MM.1S (cell line): ENCODE measurements at regions not wholly inside any gene's neighbourhood (a gene's known extent, or its start where the extent isn't known, plus 50 kb on each side); places are given as distances from the start of the nearest gene placed in this dataset.

Experiments used
- DNase-seq: peaks from one replicate; pipeline ENCODE4 v3.0.0-alpha.2; 2015
- H2AFZ ChIP-seq: fragments of 300-600 bp; sonication (generic); 2 replicates; pipeline ENCODE4 v1.6.0; 2016; ENCODE audit warnings: antibody characterized with exemption, low read length
- H3F3A ChIP-seq: fragments of 300-600 bp; sonication (generic); 2 replicates; pipeline ENCODE4 v1.6.1; 2016; ENCODE audit warnings: mild to moderate bottlenecking, antibody characterized with exemption, low read length, moderate library complexity, mixed read lengths; ENCODE audit not compliant: insufficient read depth
- H3K27ac ChIP-seq: fragments of 300-600 bp; sonication (generic); 2 replicates; pipeline ENCODE4 v1.5.1; 2016; ENCODE audit warnings: mild to moderate bottlenecking, low read length
- H3K27me3 ChIP-seq: fragments of 300-600 bp; sonication (generic); replicated peaks from 2 replicates; pipeline ENCODE4 v1.6.0; 2016; ENCODE audit warnings: low read length; ENCODE audit not compliant: insufficient read depth
- H3K36me3 ChIP-seq: fragments of 300-600 bp; sonication (generic); replicated peaks from 2 replicates; pipeline ENCODE4 v1.6.1; 2016; ENCODE audit warnings: mild to moderate bottlenecking, low read length, mixed read lengths; ENCODE audit not compliant: insufficient read depth
- H3K4me1 ChIP-seq: fragments of 300-600 bp; sonication (generic); 2 replicates; pipeline ENCODE4 v1.6.1; 2016; ENCODE audit warnings: low read length, mixed read lengths
- H3K4me2 ChIP-seq: fragments of 300-600 bp; sonication (generic); 2 replicates; pipeline ENCODE4 v1.6.0; 2016; ENCODE audit warnings: low read depth, low read length
- H3K4me3 ChIP-seq: fragments of 300-600 bp; sonication (generic); 2 replicates; pipeline ENCODE4 v1.5.1; 2016; ENCODE audit warnings: low read length, mixed read lengths
- H3K79me2 ChIP-seq: fragments of 300-600 bp; sonication (generic); 2 replicates; pipeline ENCODE4 v1.6.1; 2016; ENCODE audit warnings: mixed run types, low read length, mixed read lengths
- H3K9ac ChIP-seq: fragments of 300-600 bp; sonication (generic); 2 replicates; pipeline ENCODE4 v1.6.1; 2016; ENCODE audit warnings: low read length, mixed read lengths
- H3K9me2 ChIP-seq: fragments of 300-600 bp; sonication (generic); replicated peaks from 2 replicates; pipeline ENCODE4 v1.6.1; 2016; ENCODE audit warnings: mild to moderate bottlenecking, low read length, mixed read lengths; ENCODE audit not compliant: insufficient read depth
- H3K9me3 ChIP-seq: fragments of 300-600 bp; sonication (generic); replicated peaks from 2 replicates; pipeline ENCODE4 v1.6.1; 2016; ENCODE audit warnings: mild to moderate bottlenecking, low read length, mixed read lengths; ENCODE audit not compliant: insufficient read depth
- H4K20me1 ChIP-seq: fragments of 300-600 bp; sonication (generic); 2 replicates; pipeline ENCODE4 v1.6.1; 2016; ENCODE audit warnings: mild to moderate bottlenecking, low read length, moderate library complexity, mixed read lengths; ENCODE audit not compliant: insufficient read depth
- CTCF ChIP-seq: fragments of 300-600 bp; sonication (generic); IDR thresholded peaks from 2 replicates; pipeline ENCODE4 v1.5.1; 2016; ENCODE audit warnings: antibody characterized with exemption, low read length, mixed read lengths
- EZH2 ChIP-seq: fragments of 300-600 bp; sonication (generic); optimal IDR thresholded peaks from 2 replicates; pipeline ENCODE3; 2017; ENCODE audit warnings: low read depth, mild to moderate bottlenecking, antibody characterized with exemption, low read length, mixed read lengths
- EZH2phosphoT487 ChIP-seq: fragments of 300-600 bp; sonication (generic); IDR thresholded peaks from 2 replicates; pipeline ENCODE4 v1.6.1; 2018; ENCODE audit warnings: antibody characterized with exemption, low read length

DNA sequence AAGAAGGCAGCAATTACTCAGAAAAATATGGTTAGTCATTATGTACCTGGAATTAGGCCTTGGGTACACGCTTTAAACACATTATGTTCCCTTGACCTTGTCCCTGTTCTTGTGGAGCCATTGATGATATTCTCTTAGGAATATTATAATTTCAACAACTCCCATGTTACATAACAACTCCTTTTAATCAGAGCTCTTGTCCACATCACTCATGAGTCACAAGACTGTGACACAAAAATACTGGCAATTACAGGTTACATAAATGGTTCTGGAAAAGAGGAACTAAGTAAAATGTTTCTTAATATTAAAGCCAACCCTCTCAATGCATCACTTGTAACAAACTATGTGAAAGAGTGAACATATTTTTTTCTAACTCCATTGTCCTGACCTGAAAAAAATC, 143.8 kb upstream of the PCLO start:
- no peaks in the 10 kb centered on the region for H3F3A ChIP-seq
- TF ChIP-seq EZH2phosphoT487, result no peak
- no peak for TF ChIP-seq EZH2
- no peak for TF ChIP-seq CTCF
- DNase-seq, result no peak

DNA sequence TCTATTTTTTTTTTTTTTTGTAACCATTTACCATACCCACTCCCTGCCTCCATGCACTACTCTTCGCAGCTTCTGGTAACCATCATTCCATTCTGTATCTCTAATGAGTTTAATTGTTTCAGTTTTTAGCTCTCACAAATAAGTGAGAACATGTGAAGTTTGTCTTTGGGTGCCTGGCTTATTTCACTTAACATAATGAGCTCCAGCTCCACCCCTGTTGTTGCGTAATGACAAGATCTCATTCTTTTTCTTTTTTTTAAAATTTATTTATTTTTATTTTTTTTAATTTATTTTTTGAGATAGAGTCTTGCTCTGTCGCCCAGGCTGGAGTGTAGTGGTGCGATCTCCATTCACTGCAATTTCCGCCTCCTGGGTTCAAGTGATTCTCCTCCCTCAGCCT, 142.3 kb upstream of the PCLO start:
- no peaks in the 10 kb centered on the region for H3K4me1 ChIP-seq
- H3K9ac ChIP-seq, result no peak overlapping the region
- TF ChIP-seq EZH2phosphoT487 (no peak), CTCF (no peak), EZH2 (no peak)
- no peaks in the 10 kb centered on the region for H4K20me1 ChIP-seq
- H3K4me3 ChIP-seq, result no peak overlapping the region
- H3K9me2 ChIP-seq, result no peaks in the 10 kb centered on the region
- no peaks in the 10 kb centered on the region for H3K36me3 ChIP-seq
- H3F3A ChIP-seq, result no peaks in the 10 kb centered on the region
- no peak overlapping the region for H2AFZ ChIP-seq
- no peaks in the 10 kb centered on the region for H3K9me3 ChIP-seq
- DNase-seq, result no peak
- H3K27me3 ChIP-seq, result no peaks in the 10 kb centered on the region
- H3K4me2 ChIP-seq, result no peak overlapping the region
- no peaks in the 10 kb centered on the region for H3K79me2 ChIP-seq
- H3K27ac ChIP-seq, result no peak overlapping the region

More for the DNA sequence above, 143.8 kb upstream of the PCLO start:
- no peaks in the 10 kb centered on the region for H3K9me2 ChIP-seq
- no peak overlapping the region for H3K9ac ChIP-seq
- no peaks in the 10 kb centered on the region for H3K4me1 ChIP-seq
- H3K27me3 ChIP-seq, result no peaks in the 10 kb centered on the region
- no peaks in the 10 kb centered on the region for H3K79me2 ChIP-seq
- no peak overlapping the region for H3K4me2 ChIP-seq
- no peaks in the 10 kb centered on the region for H3K9me3 ChIP-seq
- no peak overlapping the region for H3K27ac ChIP-seq
- H2AFZ ChIP-seq, result no peak overlapping the region
- no peak overlapping the region for H3K4me3 ChIP-seq
- no peaks in the 10 kb centered on the region for H3K36me3 ChIP-seq
- H4K20me1 ChIP-seq, result no peaks in the 10 kb centered on the region

GRCh38 chr7:83301416-83301815, 138.7 kb upstream of the PCLO start:
- Histone ChIP-seq H3K4me1 (no peaks in the 10 kb centered on the region), H3K79me2 (no peaks in the 10 kb centered on the region), H3K27ac (no peak overlapping the region), H3K4me3 (no peak overlapping the region), H3K36me3 (no peaks in the 10 kb centered on the region), H3K9ac (no peak overlapping the region), H3F3A (no peaks in the 10 kb centered on the region), H4K20me1 (no peaks in the 10 kb centered on the region), H3K4me2 (no peak overlapping the region), H3K9me3 (no peaks in the 10 kb centered on the region), H3K27me3 (no peaks in the 10 kb centered on the region), H3K9me2 (no peaks in the 10 kb centered on the region), H2AFZ (no peak overlapping the region)
- no peak for DNase-seq
- TF ChIP-seq EZH2, result no peak
- no peak for TF ChIP-seq CTCF
- no peak for TF ChIP-seq EZH2phosphoT487

GRCh38 chr7:83290211-83290610, 127.5 kb upstream of the PCLO start:
- Histone ChIP-seq H3F3A (no peaks in the 10 kb centered on the region), H3K4me2 (no peak overlapping the region), H3K4me3 (no peak overlapping the region), H3K79me2 (no peaks in the 10 kb centered on the region), H3K36me3 (no peaks in the 10 kb centered on the region), H4K20me1 (no peaks in the 10 kb centered on the region), H2AFZ (no peak overlapping the region), H3K9ac (no peak overlapping the region), H3K9me2 (no peaks in the 10 kb centered on the region), H3K4me1 (no peaks in the 10 kb centered on the region), H3K9me3 (no peaks in the 10 kb centered on the region), H3K27ac (no peak overlapping the region), H3K27me3 (no peaks in the 10 kb centered on the region)
- TF ChIP-seq EZH2 (no peak), CTCF (no peak), EZH2phosphoT487 (no peak)
- no peak for DNase-seq
